ENCODE measurements at regions not wholly inside any gene's neighbourhood (a gene's known extent, or its start where the extent isn't known, plus 50 kb on each side); places are given as distances from the start of the nearest gene placed in this dataset.
A peak's percentile ranks its signal among the peaks of the same experiment; 100 is the strongest.

- 83 to 85% (median 85%) methylated on average over 6 of the region's 6 CpGs for WGBS, 4 donors
- Histone ChIP-seq H3K27ac (no peak overlapping the region), H3K4me3 (no peak overlapping the region), H3K4me1 (peaks cover 0 to 6% (median 0%) of the 10 kb centered on the region in 12 donors), H3K9me3 (no peaks in the 10 kb centered on the region), H3K27me3 (no peaks in the 10 kb centered on the region), H3K36me3 (no peaks in the 10 kb centered on the region)
- DNase-seq, result no peak
- no peak for ATAC-seq
- intact Hi-C loops (cut with DNase I), result no loop called here
- TF ChIP-seq POLR2A (IDR thresholded peaks at IDR 0.05) (no peak), CTCF (IDR thresholded peaks at IDR 0.05) (no peak)
Measured at GRCh38 chr10:35768731-35769130, 126.6 kb upstream of the FZD8 start.

- Histone ChIP-seq H3K27ac (no peak overlapping the region), H3K9me3 (no peaks in the 10 kb centered on the region), H3K27me3 (no peaks in the 10 kb centered on the region), H3K4me1 (peaks cover 0 to 6% (median 0%) of the 10 kb centered on the region in 12 donors), H3K4me3 (no peak overlapping the region), H3K36me3 (no peaks in the 10 kb centered on the region)
- DNase-seq, result no peak
- 82 to 93% (median 90%) methylated on average over 5 of the region's 5 CpGs for WGBS, 4 donors
- TF ChIP-seq POLR2A (IDR thresholded peaks at IDR 0.05), result no peak
- no peak for TF ChIP-seq CTCF (IDR thresholded peaks at IDR 0.05)
- intact Hi-C loops (cut with DNase I), result no loop called here
- ATAC-seq, result no peak
Measured at GRCh38 chr10:35768011-35768410, 125.9 kb upstream of the FZD8 start.

DNA sequence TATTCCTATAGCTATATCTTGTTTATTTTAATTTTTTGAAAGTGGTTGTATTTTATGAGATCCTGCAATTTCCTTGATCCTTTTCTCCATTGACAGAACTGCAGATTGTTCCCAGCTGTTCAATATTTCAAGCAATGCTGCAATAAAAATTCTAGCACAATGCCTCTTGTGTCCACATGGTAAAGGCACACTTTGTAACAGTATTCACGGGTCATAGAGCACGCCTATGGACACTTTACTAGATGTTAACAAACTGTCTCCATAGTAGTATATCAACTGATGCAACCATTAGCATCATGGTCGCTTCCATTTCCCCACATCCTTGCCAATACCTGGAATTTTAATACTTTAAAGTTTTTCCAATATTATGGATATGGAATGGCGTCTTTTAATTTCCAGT is 123.9 kb upstream of the FZD8 start:
- intact Hi-C loops (cut with DNase I), result no loop called here
- no peak for TF ChIP-seq POLR2A (IDR thresholded peaks at IDR 0.05)
- TF ChIP-seq CTCF (IDR thresholded peaks at IDR 0.05), result no peak
- Histone ChIP-seq H3K4me3 (no peak overlapping the region), H3K36me3 (no peaks in the 10 kb centered on the region), H3K4me1 (peaks cover 0 to 5% (median 0%) of the 10 kb centered on the region in 12 donors), H3K27ac (no peak overlapping the region), H3K9me3 (no peaks in the 10 kb centered on the region), H3K27me3 (no peaks in the 10 kb centered on the region)
- WGBS, 4 donors, result 93 to 96% (median 95%) methylated on average over 4 of the region's 4 CpGs
- no peak for DNase-seq
- no peak for ATAC-seq

DNA sequence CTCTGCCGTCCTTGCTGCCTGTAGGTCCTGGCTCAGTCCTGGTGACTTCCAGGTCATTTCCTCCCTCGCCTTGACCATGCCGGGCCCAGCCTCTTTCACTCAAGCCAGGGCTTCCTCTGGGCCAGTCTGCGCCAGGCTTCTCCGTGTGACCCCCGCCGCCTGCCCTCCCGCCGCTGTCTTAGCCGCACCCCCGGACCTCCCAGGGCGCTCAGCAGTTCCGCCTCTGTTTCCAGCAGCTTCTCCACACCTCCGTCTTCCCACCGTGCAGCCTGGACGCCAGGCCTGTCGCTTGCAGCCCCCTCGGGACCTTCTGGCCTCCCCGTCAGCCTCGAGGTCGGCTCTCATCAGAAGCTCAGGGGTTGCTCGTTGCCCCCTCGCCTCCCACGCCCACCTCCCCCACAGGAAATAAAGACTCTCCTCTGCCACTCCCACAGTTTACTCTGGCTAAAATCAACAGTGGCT is 123.0 kb upstream of the FZD8 start:
- DNase-seq (peak in 4 of 5 donors; percentile 27 to 38 (median 32)), ATAC-seq (peak in 2 of 4 donors; percentile 42 to 59)
- Histone ChIP-seq H3K9me3 (no peaks in the 10 kb centered on the region), H3K27ac (no peak overlapping the region), H3K36me3 (no peaks in the 10 kb centered on the region), H3K4me3 (peak overlapping the region in 3 of 12 donors; percentile 2 to 15 (median 10)), H3K4me1 (peaks cover 0 to 5% (median 0%) of the 10 kb centered on the region in 12 donors), H3K27me3 (no peaks in the 10 kb centered on the region)
- WGBS, 4 donors, result 40 to 56% (median 50%) methylated on average over 18 to 24 of the region's 24 CpGs
- TF ChIP-seq POLR2A (IDR thresholded peaks at IDR 0.05) (no peak), CTCF (IDR thresholded peaks at IDR 0.05) (no peak)
- intact Hi-C loops (cut with DNase I), result no loop called here
